Mesenchymal stem cell (in vitro differentiated cells and primary cell): ENCODE measurements at regions not wholly inside any gene's neighbourhood (a gene's known extent, or its start where the extent isn't known, plus 50 kb on each side); places are given as distances from the start of the nearest gene placed in this dataset.

ENCODE experiments used
- DNase-seq: peaks from one replicate; pipeline ENCODE4 v3.0.0-alpha.2; 2013
- H2AFZ ChIP-seq: one replicate; pipeline ENCODE4 v1.6.1; 2013; ENCODE audit warnings: low read depth, mild to moderate bottlenecking, control low read depth, inconsistent platforms, low read length, moderate library complexity
- H2AK5ac ChIP-seq: 2 replicates; pipeline ENCODE4 v1.6.1; 2013; ENCODE audit warnings: low read length, moderate library complexity, mild to moderate bottlenecking, inconsistent platforms; ENCODE audit not compliant: severe bottlenecking
- H2BK120ac ChIP-seq: one replicate; pipeline ENCODE4 v1.6.1; 2013; ENCODE audit warnings: low read depth, mild to moderate bottlenecking, inconsistent platforms, low read length, moderate library complexity
- H2BK12ac ChIP-seq, 2 experiments: one replicate each; pipeline ENCODE4 v1.6.1; 2013; ENCODE audit warnings: inconsistent platforms in 2 of 2, low read length in 2 of 2, mild to moderate bottlenecking in 2 of 2, moderate library complexity in 2 of 2, control low read depth in 1 of 2
- H2BK15ac ChIP-seq: one replicate; pipeline ENCODE4 v1.6.1; 2013; ENCODE audit warnings: mild to moderate bottlenecking, low read depth, inconsistent platforms; ENCODE audit not compliant: poor library complexity, severe bottlenecking
- H2BK5ac ChIP-seq: 2 replicates; pipeline ENCODE4 v1.6.1; 2013; ENCODE audit warnings: low read depth, mild to moderate bottlenecking, low read length, control low read depth, inconsistent platforms; ENCODE audit not compliant: poor library complexity, severe bottlenecking
- H3K14ac ChIP-seq, 2 experiments: one replicate each; pipeline ENCODE4 v1.6.1; 2013; ENCODE audit warnings: inconsistent platforms in 2 of 2, low read length in 2 of 2, control low read depth in 1 of 2, mild to moderate bottlenecking in 1 of 2, moderate library complexity in 1 of 2
- H3K18ac ChIP-seq, 2 experiments: one replicate each; pipeline ENCODE4 v1.6.1; 2013; ENCODE audit warnings: inconsistent platforms in 2 of 2, low read length in 2 of 2, control low read depth in 1 of 2, low read depth in 1 of 2, mild to moderate bottlenecking in 1 of 2
- H3K23ac ChIP-seq, 2 experiments: one replicate each; pipeline ENCODE4 v1.6.1; 2013; ENCODE audit warnings: inconsistent platforms in 2 of 2, low read length in 2 of 2, mild to moderate bottlenecking in 2 of 2, moderate library complexity in 2 of 2, control low read depth in 1 of 2
- H3K27ac ChIP-seq: 2 replicates; pipeline ENCODE4 v1.5.1; 2013; ENCODE audit warnings: mild to moderate bottlenecking, moderate library complexity, low read length, control low read depth, inconsistent platforms; ENCODE audit not compliant: poor library complexity, severe bottlenecking
- H3K27me3 ChIP-seq, 2 experiments: 2 replicates each; pipeline versions ENCODE4 v1.6.1 to v1.7.0; 2013; ENCODE audit warnings: low read length in 2 of 2, mild to moderate bottlenecking in 2 of 2, moderate library complexity in 2 of 2, control low read depth in 1 of 2, inconsistent platforms in 1 of 2; ENCODE audit not compliant: control insufficient read depth in 1 of 2, insufficient read depth in 1 of 2
- H3K36me3 ChIP-seq, 2 experiments: 2 replicates each; pipeline versions ENCODE4 v1.6.1 to v1.7.0; 2013; ENCODE audit warnings: low read length in 2 of 2, control low read depth in 1 of 2, inconsistent platforms in 1 of 2, low read depth in 1 of 2, mild to moderate bottlenecking in 1 of 2; ENCODE audit not compliant: insufficient read depth in 2 of 2, control insufficient read depth in 1 of 2
- H3K4ac ChIP-seq, 2 experiments: one replicate each; pipeline ENCODE4 v1.6.1; 2013; ENCODE audit warnings: inconsistent platforms in 2 of 2, low read length in 2 of 2, mild to moderate bottlenecking in 2 of 2, moderate library complexity in 2 of 2, control low read depth in 1 of 2, low read depth in 1 of 2
- H3K4me1 ChIP-seq: 2 replicates; pipeline ENCODE4 v1.6.1; 2013; ENCODE audit warnings: low read depth, low read length, control low read depth; ENCODE audit not compliant: control insufficient read depth, insufficient read depth
- H3K4me2 ChIP-seq: 2 replicates; pipeline ENCODE4 v1.6.1; 2013; ENCODE audit warnings: low read length, mild to moderate bottlenecking, inconsistent platforms; ENCODE audit not compliant: poor library complexity, severe bottlenecking
- H3K4me3 ChIP-seq, 2 experiments: 2 replicates each; pipeline versions ENCODE4 v1.5.1 to v1.7.0; 2013; ENCODE audit warnings: low read length in 2 of 2, mild to moderate bottlenecking in 2 of 2, control low read depth in 1 of 2, low read depth in 1 of 2; ENCODE audit not compliant: insufficient read depth in 1 of 2
- H3K79me1 ChIP-seq: replicated peaks from 2 replicates; pipeline ENCODE4 v1.6.1; 2013; ENCODE audit warnings: mild to moderate bottlenecking, control low read depth, low read length, inconsistent platforms; ENCODE audit not compliant: poor library complexity, severe bottlenecking
- H3K9ac ChIP-seq: 2 replicates; pipeline ENCODE4 v1.7.0; 2013; ENCODE audit warnings: mild to moderate bottlenecking, low read length, moderate library complexity
- H3K9me3 ChIP-seq: 2 replicates; pipeline ENCODE4 v1.7.0; 2013; ENCODE audit warnings: mild to moderate bottlenecking, low read length; ENCODE audit not compliant: control insufficient read depth
- H4K8ac ChIP-seq: one replicate; pipeline ENCODE4 v1.6.1; 2013; ENCODE audit warnings: inconsistent platforms, mild to moderate bottlenecking, low read length, moderate library complexity
- H4K91ac ChIP-seq: one replicate; pipeline ENCODE4 v1.6.1; 2013; ENCODE audit warnings: mild to moderate bottlenecking, low read length, inconsistent platforms
- WGBS: methylation state at CpG from one replicate; pipeline ENCODE4 v1.1.7; 2013; ENCODE audit warnings: mixed read lengths; 5-methylcytosine and 5-hydroxymethylcytosine counted together

- Histone ChIP-seq H4K8ac (no peak overlapping the region), H2AK5ac (no peak overlapping the region), H3K4me2 (no peak overlapping the region), H3K4me3 (no peak overlapping the region), H2BK5ac (no peak overlapping the region), H3K27ac (no peak overlapping the region), H3K27me3 (no peaks in the 10 kb centered on the region), H3K9me3 (no peaks in the 10 kb centered on the region), H4K91ac (no peak overlapping the region), H3K79me1 (no peaks in the 10 kb centered on the region), H3K18ac (no peak overlapping the region), H3K4ac (no peak overlapping the region), H3K9ac (no peak overlapping the region), H3K4me1 (no peaks in the 10 kb centered on the region), H3K23ac (no peak overlapping the region), H2BK15ac (no peak overlapping the region), H2AFZ (no peak overlapping the region), H3K36me3 (no peaks in the 10 kb centered on the region), H3K14ac (no peak overlapping the region), H2BK120ac (no peak overlapping the region), H2BK12ac (no peak overlapping the region)
- no peak for DNase-seq
- WGBS = 100% methylated on average over 1 of the region's 4 CpGs
Measured at GRCh38 chr16:26360867-26361266, 669.1 kb downstream of the HS3ST4 start.

DNA sequence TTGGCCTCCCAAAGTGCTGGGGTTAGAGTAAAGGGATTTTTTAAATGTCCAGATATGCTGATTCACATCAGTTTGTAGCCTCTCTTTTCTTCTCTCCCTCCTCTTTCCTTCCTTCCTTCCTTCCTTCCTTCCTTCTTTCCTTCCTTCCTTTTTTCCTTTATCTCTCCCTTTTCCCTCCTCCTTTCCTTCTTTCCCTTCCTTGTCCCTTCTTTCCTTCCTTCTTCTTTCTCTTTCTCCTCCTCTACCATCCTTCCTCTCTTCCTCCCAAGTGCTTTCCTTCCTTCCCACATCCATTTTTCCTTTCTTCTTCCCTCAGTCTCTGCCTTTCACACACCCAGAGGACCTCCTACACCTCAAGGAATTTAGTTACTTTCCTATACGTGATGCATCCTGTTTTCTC, 671.8 kb downstream of the HS3ST4 start:
- Histone ChIP-seq H2AFZ (no peak overlapping the region), H3K27ac (no peak overlapping the region), H3K9ac (no peak overlapping the region), H3K4me3 (no peak overlapping the region), H3K27me3 (no peaks in the 10 kb centered on the region), H4K8ac (no peak overlapping the region), H2AK5ac (no peak overlapping the region), H2BK12ac (no peak overlapping the region), H2BK5ac (no peak overlapping the region), H3K4ac (no peak overlapping the region), H3K4me2 (no peak overlapping the region), H4K91ac (no peak overlapping the region), H3K4me1 (no peaks in the 10 kb centered on the region), H3K36me3 (no peaks in the 10 kb centered on the region), H2BK15ac (no peak overlapping the region), H3K79me1 (no peaks in the 10 kb centered on the region), H3K14ac (no peak overlapping the region), H3K9me3 (no peaks in the 10 kb centered on the region), H3K23ac (no peak overlapping the region), H3K18ac (no peak overlapping the region), H2BK120ac (no peak overlapping the region)
- no peak for DNase-seq
- WGBS = 52% methylated on average over 1 of the region's 1 CpG

DNA sequence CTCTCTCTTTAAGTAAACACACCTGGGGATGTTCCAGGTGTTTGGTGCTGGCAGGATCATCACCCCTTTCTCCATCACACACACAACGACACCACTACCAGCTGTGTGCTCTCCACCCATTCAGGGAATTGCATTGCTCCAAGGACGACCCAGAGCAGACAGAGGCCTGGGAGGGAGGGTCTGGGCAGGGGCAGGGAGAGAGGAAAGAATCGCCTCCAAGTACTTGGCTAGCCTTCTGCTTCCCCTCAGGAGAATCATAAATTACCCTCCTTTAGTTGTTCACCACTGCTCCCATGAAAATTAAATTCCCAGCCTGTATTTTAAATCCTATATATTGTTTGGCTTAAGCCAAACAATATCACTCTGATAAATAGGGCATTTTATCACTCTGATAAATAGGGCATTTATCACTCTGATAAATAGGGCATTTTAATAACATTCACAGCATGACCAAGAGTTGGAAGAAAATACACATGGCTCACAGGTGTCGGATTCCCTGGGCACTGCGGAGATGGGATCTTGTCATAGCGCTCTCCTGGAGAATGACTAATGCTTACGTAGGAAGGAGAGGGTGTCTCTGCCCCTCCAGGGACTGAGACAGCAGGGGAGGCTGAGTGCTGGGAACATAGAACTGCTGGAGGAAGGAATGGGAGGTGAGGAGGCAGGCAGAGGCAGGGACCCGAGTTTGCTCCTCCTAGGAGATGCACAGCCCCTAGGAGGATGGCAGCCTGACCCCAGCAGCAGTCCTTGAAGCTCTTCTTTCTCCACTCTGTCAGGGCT, 673.6 kb downstream of the HS3ST4 start:
- Histone ChIP-seq H3K14ac (no peak overlapping the region), H3K4ac (no peak overlapping the region), H2AK5ac (no peak overlapping the region), H3K27ac (no peak overlapping the region), H3K36me3 (no peaks in the 10 kb centered on the region), H3K23ac (no peak overlapping the region), H4K8ac (no peak overlapping the region), H2BK15ac (no peak overlapping the region), H3K79me1 (no peaks in the 10 kb centered on the region), H2BK120ac (no peak overlapping the region), H3K9ac (no peak overlapping the region), H2BK12ac (no peak overlapping the region), H3K4me1 (no peaks in the 10 kb centered on the region), H3K27me3 (no peaks in the 10 kb centered on the region), H4K91ac (no peak overlapping the region), H3K9me3 (no peaks in the 10 kb centered on the region), H3K4me2 (no peak overlapping the region), H2AFZ (no peak overlapping the region), H3K18ac (no peak overlapping the region), H3K4me3 (no peak overlapping the region), H2BK5ac (no peak overlapping the region)
- DNase-seq = no peak
- WGBS = 36% methylated on average over 6 of the region's 8 CpGs

GRCh38 chr16:26371349-26371869, 679.6 kb downstream of the HS3ST4 start:
- Histone ChIP-seq H3K4me2 (no peak overlapping the region), H4K91ac (no peak overlapping the region), H3K9me3 (no peaks in the 10 kb centered on the region), H3K4ac (no peak overlapping the region), H3K4me3 (no peak overlapping the region), H3K27ac (no peak overlapping the region), H3K23ac (no peak overlapping the region), H2BK120ac (no peak overlapping the region), H3K36me3 (no peaks in the 10 kb centered on the region), H3K14ac (no peak overlapping the region), H3K27me3 (no peaks in the 10 kb centered on the region), H2BK15ac (no peak overlapping the region), H3K79me1 (no peaks in the 10 kb centered on the region), H2AFZ (no peak overlapping the region), H3K18ac (no peak overlapping the region), H2BK12ac (no peak overlapping the region), H3K9ac (no peak overlapping the region), H2AK5ac (no peak overlapping the region), H3K4me1 (no peaks in the 10 kb centered on the region), H4K8ac (no peak overlapping the region), H2BK5ac (no peak overlapping the region)
- no peak for DNase-seq
- WGBS = 24% methylated on average over 1 of the region's 1 CpG
